SH-SY5Y (cell line): ENCODE measurements at regions not wholly inside any gene's neighbourhood (a gene's known extent, or its start where the extent isn't known, plus 50 kb on each side); places are given as distances from the start of the nearest gene placed in this dataset.

ENCODE experiments used
- GATA2 ChIP-seq: IDR thresholded peaks from 2 replicates; pipeline ENCODE4 v1.6.1; 2011; ENCODE audit warnings: mild to moderate bottlenecking, low read depth, low read length
- GATA3 ChIP-seq: IDR thresholded peaks from 2 replicates; pipeline ENCODE4 v1.6.1; 2011; ENCODE audit warnings: low read depth, mild to moderate bottlenecking, low read length, moderate library complexity

DNA sequence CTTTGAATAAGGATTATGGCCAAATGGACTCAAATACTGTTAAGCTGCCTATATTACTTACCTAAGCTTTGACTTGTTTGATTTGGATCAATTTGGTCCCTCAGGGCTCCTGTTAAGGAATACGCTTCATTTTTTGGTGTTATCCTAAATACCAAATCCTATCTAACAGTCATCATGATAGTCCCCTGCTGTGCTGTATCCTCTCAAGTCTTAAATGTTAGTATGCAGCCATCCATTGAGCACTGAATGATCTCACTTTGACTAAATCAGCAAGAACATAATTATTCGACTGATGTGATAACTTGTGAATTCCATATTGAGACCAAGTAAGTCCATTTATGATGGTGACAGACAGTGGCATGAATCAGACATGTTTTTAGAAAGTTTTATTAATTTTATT, 53.1 kb upstream of the ATF3 start:
- TF ChIP-seq GATA3 (no peak), GATA2 (no peak)
